ENCODE measurements at regions not wholly inside any gene's neighbourhood (a gene's known extent, or its start where the extent isn't known, plus 50 kb on each side); places are given as distances from the start of the nearest gene placed in this dataset.
A peak's percentile ranks its signal among the peaks of the same experiment; 100 is the strongest.

GRCh38 chr1:56003846-56004245, 575.5 kb downstream of the PLPP3 start:
- DNase-seq, result no peak

GRCh38 chr1:56002231-56002630, 577.1 kb downstream of the PLPP3 start:
- no peak for DNase-seq

- no peak for DNase-seq
These were observed 578.9 kb downstream of the PLPP3 start for GRCh38 chr1:56000424-56000823.

- DNase-seq, result no peak
These were observed 581.8 kb downstream of the PLPP3 start for GRCh38 chr1:55997536-55997935.

- no peak for DNase-seq
These were observed 585.6 kb downstream of the PLPP3 start for GRCh38 chr1:55993646-55994318.

GRCh38 chr1:55990007-55990406, 589.4 kb downstream of the PLPP3 start:
- DNase-seq, result no peak

GRCh38 chr1:55988963-55989452, 590.4 kb downstream of the PLPP3 start:
- DNase-seq, result no peak

GRCh38 chr1:55987491-55988249, 591.7 kb downstream of the PLPP3 start:
- DNase-seq, result no peak

- no peak for DNase-seq
These were observed 593.4 kb downstream of the PLPP3 start for GRCh38 chr1:55986003-55986402.

- no peak for DNase-seq
These were observed 598.2 kb downstream of the PLPP3 start for GRCh38 chr1:55981010-55981650.

GRCh38 chr1:55980582-55980981, 598.8 kb downstream of the PLPP3 start:
- DNase-seq, result no peak

GRCh38 chr1:55974714-55975441, 604.5 kb downstream of the PLPP3 start:
- peak; percentile 86 for DNase-seq

GRCh38 chr1:55970526-55971110, 608.7 kb downstream of the PLPP3 start:
- peak; percentile 72 for DNase-seq

- no peak for DNase-seq
These were observed 610.0 kb downstream of the PLPP3 start for GRCh38 chr1:55969322-55969721.

GRCh38 chr1:55968661-55969060, 610.7 kb downstream of the PLPP3 start:
- DNase-seq, result no peak

GRCh38 chr1:55965981-55966461, 613.3 kb downstream of the PLPP3 start:
- peak; percentile 47 for DNase-seq

- DNase-seq, result no peak
These were observed 616.9 kb downstream of the PLPP3 start for GRCh38 chr1:55962472-55962871.

- DNase-seq, result no peak
These were observed 620.2 kb downstream of the PLPP3 start for GRCh38 chr1:55959136-55959548.

GRCh38 chr1:55958498-55958897, 620.9 kb downstream of the PLPP3 start:
- DNase-seq, result no peak

- no peak for DNase-seq
These were observed 622.1 kb downstream of the PLPP3 start for GRCh38 chr1:55957276-55957675.

- DNase-seq, result no peak
These were observed 624.2 kb downstream of the PLPP3 start for GRCh38 chr1:55955016-55955621.

GRCh38 chr1:55951291-55951690, 628.1 kb downstream of the PLPP3 start:
- DNase-seq, result no peak
